Neural progenitor cell (in vitro differentiated cells): ENCODE measurements at regions not wholly inside any gene's neighbourhood (a gene's known extent, or its start where the extent isn't known, plus 50 kb on each side); places are given as distances from the start of the nearest gene placed in this dataset.

Source experiments
- CTCF ChIP-seq: fragments of 200-600 bp; sonication (generic); IDR thresholded peaks from 2 replicates; pipeline ENCODE4 v1.5.1; 2017; ENCODE audit warnings: antibody characterized with exemption, mild to moderate bottlenecking
- EZH2 ChIP-seq: fragments of 200-600 bp; sonication (generic); IDR thresholded peaks from 2 replicates; pipeline ENCODE4 v1.6.1; 2017; ENCODE audit warnings: antibody characterized with exemption, mild to moderate bottlenecking, moderate library complexity
- EZH2phosphoT487 ChIP-seq: fragments of 200-600 bp; sonication (generic); IDR thresholded peaks from 2 replicates; pipeline ENCODE4 v1.6.1; 2017; ENCODE audit warnings: antibody characterized with exemption

- TF ChIP-seq EZH2 (no peak), CTCF (no peak), EZH2phosphoT487 (no peak)
These were observed 214.3 kb downstream of the FAT4 start for GRCh38 chr4:125529071-125529470.
